Left lung (tissue), 4 donors: ENCODE measurements at regions not wholly inside any gene's neighbourhood (a gene's known extent, or its start where the extent isn't known, plus 50 kb on each side); places are given as distances from the start of the nearest gene placed in this dataset.
"Not testable (repeated sequence)": the region's sequence is repeated elsewhere in the genome, so short reads cannot be mapped to it uniquely, and the experiment has no call there.

Source experiments
- ATAC-seq: fragments of 200-7000 bp; cut with Tn5 transposase; one replicate; pipeline ENCODE4 v1.9.1; 2020; ENCODE audit warnings: moderate library complexity
- DNase-seq, 4 donors: peaks; one replicate each; pipeline ENCODE4 v3.0.0-alpha.2; 2013 to 2020
- H3K27ac ChIP-seq, 2 donors: fragments of 200-600 bp; sonication (generic) in 1 of 2; one replicate each; pipeline versions ENCODE4 v1.5.0 to v1.8.0; 2020 to 2021
- H3K27me3 ChIP-seq, 2 donors: fragments of 200-600 bp; sonication (generic) in 1 of 2; one replicate each; pipeline versions ENCODE4 v1.5.0 to v1.8.0; 2020 to 2021
- H3K36me3 ChIP-seq, 2 donors: fragments of 200-600 bp; sonication (generic) in 1 of 2; one replicate each; pipeline versions ENCODE4 v1.5.0 to v1.8.0; 2020 to 2021
- H3K4me1 ChIP-seq, 2 donors: fragments of 200-600 bp; one replicate each; pipeline ENCODE4 v1.8.0; 2021
- H3K4me3 ChIP-seq, 2 donors: fragments of 200-600 bp; sonication (generic) in 1 of 2; one replicate each; pipeline versions ENCODE4 v1.5.0 to v1.8.0; 2020 to 2021; ENCODE audit warnings: mild to moderate bottlenecking in 1 of 2
- H3K9me3 ChIP-seq, 2 donors: fragments of 200-600 bp; sonication (generic) in 1 of 2; one replicate each; pipeline versions ENCODE4 v1.5.0 to v1.8.0; 2020 to 2021
- CTCF ChIP-seq, 2 donors: fragments of 200-600 bp; sonication (generic) in 1 of 2; IDR thresholded peaks; one replicate each; pipeline versions ENCODE4 v1.5.0 to v1.8.0; 2021; ENCODE audit warnings: antibody characterized with exemption in 2 of 2
- intact Hi-C, 2 donors: fragments of 100-400 bp; cut with DNase I; formaldehyde crosslinking; loops; one replicate each; pipeline versions ENCODE4 v1.11.2 to v1.14.2; 2022
- donor health status: DM: no; HTN: yes; CAD: no.
- donor health status: DM: no; HTN: no; CAD: no.

- intact Hi-C loops = no loop called here
- Histone ChIP-seq H3K36me3 (no peaks in the 10 kb centered on the region), H3K4me1 (no peaks in the 10 kb centered on the region), H3K27me3 (no peaks in the 10 kb centered on the region), H3K4me3 (no peak overlapping the region), H3K9me3 (no peaks in the 10 kb centered on the region), H3K27ac (no peak overlapping the region)
- TF ChIP-seq CTCF (IDR thresholded peaks at IDR 0.05) = no peak
- ATAC-seq (no peak), DNase-seq (no peak)
Observed at GRCh38 chr14:34049790-34050189, 98.9 kb upstream of the EGLN3 start.

GRCh38 chr14:34049187-34049586, 98.3 kb upstream of the EGLN3 start:
- H3K4me3 ChIP-seq, H3K27ac ChIP-seq, H3K4me1 ChIP-seq, H3K36me3 ChIP-seq, ATAC-seq, H3K9me3 ChIP-seq, DNase-seq, H3K27me3 ChIP-seq, intact Hi-C loops: not testable (repeated sequence)

GRCh38 chr14:34046799-34047520, 96.1 kb upstream of the EGLN3 start:
- H3K27ac ChIP-seq = no peak overlapping the region
- no peaks in the 10 kb centered on the region for H3K4me1 ChIP-seq
- H3K27me3 ChIP-seq = no peaks in the 10 kb centered on the region
- intact Hi-C loops = no loop called here
- no peaks in the 10 kb centered on the region for H3K36me3 ChIP-seq
- H3K4me3 ChIP-seq = no peak overlapping the region
- no peaks in the 10 kb centered on the region for H3K9me3 ChIP-seq
- TF ChIP-seq CTCF (IDR thresholded peaks at IDR 0.05) = no peak
- ATAC-seq (no peak), DNase-seq (no peak)

GRCh38 chr14:34044666-34045306, 93.9 kb upstream of the EGLN3 start:
- H3K9me3 ChIP-seq = no peaks in the 10 kb centered on the region
- TF ChIP-seq CTCF (IDR thresholded peaks at IDR 0.05) = no peak
- DNase-seq (no peak), ATAC-seq (no peak)
- no peak overlapping the region for H3K4me3 ChIP-seq
- intact Hi-C loops = no loop called here
- no peaks in the 10 kb centered on the region for H3K4me1 ChIP-seq
- H3K27me3 ChIP-seq = no peaks in the 10 kb centered on the region
- H3K36me3 ChIP-seq = no peaks in the 10 kb centered on the region
- H3K27ac ChIP-seq = no peak overlapping the region

- no peaks in the 10 kb centered on the region for H3K36me3 ChIP-seq
- no peak for DNase-seq
- H3K27me3 ChIP-seq = no peaks in the 10 kb centered on the region
- H3K9me3 ChIP-seq = no peaks in the 10 kb centered on the region
- no peak for ATAC-seq
- no peaks in the 10 kb centered on the region for H3K4me1 ChIP-seq
- no peak overlapping the region for H3K27ac ChIP-seq
- H3K4me3 ChIP-seq = no peak overlapping the region
- TF ChIP-seq CTCF (IDR thresholded peaks at IDR 0.05) = no peak
- intact Hi-C loops = no loop called here
Observed at GRCh38 chr14:34044373-34044637, 93.4 kb upstream of the EGLN3 start.
